ENCODE measurements at regions not wholly inside any gene's neighbourhood (a gene's known extent, or its start where the extent isn't known, plus 50 kb on each side); places are given as distances from the start of the nearest gene placed in this dataset.
"Not testable (repeated sequence)": the region's sequence is repeated elsewhere in the genome, so short reads cannot be mapped to it uniquely, and the experiment has no call there.

- H3K4me3 ChIP-seq (ENCODE audit: low read depth, low read length): no peak overlapping the region
- no peak for TF ChIP-seq CTCF (conservative IDR thresholded peaks at IDR 0.05; ENCODE audit: low read depth, low read length)
- DNase-seq (ENCODE audit: low read depth): no peak
Observed at GRCh38 chr3:20563985-20564384, 378.0 kb upstream of the SGO1 start.

GRCh38 chr3:20563251-20563650, 377.2 kb upstream of the SGO1 start:
- DNase-seq (ENCODE audit: low read depth): no peak
- no peak for TF ChIP-seq CTCF (conservative IDR thresholded peaks at IDR 0.05; ENCODE audit: low read depth, low read length)
- no peak overlapping the region for H3K4me3 ChIP-seq (ENCODE audit: low read depth, low read length)

- DNase-seq (ENCODE audit: low read depth): no peak
- TF ChIP-seq CTCF (conservative IDR thresholded peaks at IDR 0.05; ENCODE audit: low read depth, low read length): no peak
- no peak overlapping the region for H3K4me3 ChIP-seq (ENCODE audit: low read depth, low read length)
Observed at GRCh38 chr3:20561166-20561565, 375.2 kb upstream of the SGO1 start.

GRCh38 chr3:20560446-20560845, 374.4 kb upstream of the SGO1 start:
- H3K4me3 ChIP-seq (ENCODE audit: low read depth, low read length); DNase-seq (ENCODE audit: low read depth): not testable (repeated sequence)

GRCh38 chr3:20558161-20558560, 372.2 kb upstream of the SGO1 start:
- H3K4me3 ChIP-seq (ENCODE audit: low read depth, low read length): no peak overlapping the region
- TF ChIP-seq CTCF (conservative IDR thresholded peaks at IDR 0.05; ENCODE audit: low read depth, low read length): no peak
- no peak for DNase-seq (ENCODE audit: low read depth)

GRCh38 chr3:20556661-20557060, 370.7 kb upstream of the SGO1 start:
- H3K4me3 ChIP-seq (ENCODE audit: low read depth, low read length): no peak overlapping the region
- DNase-seq (ENCODE audit: low read depth): no peak
- TF ChIP-seq CTCF (conservative IDR thresholded peaks at IDR 0.05; ENCODE audit: low read depth, low read length): no peak

- DNase-seq (ENCODE audit: low read depth): no peak
- no peak overlapping the region for H3K4me3 ChIP-seq (ENCODE audit: low read depth, low read length)
- no peak for TF ChIP-seq CTCF (conservative IDR thresholded peaks at IDR 0.05; ENCODE audit: low read depth, low read length)
Observed at GRCh38 chr3:20552605-20553275, 366.7 kb upstream of the SGO1 start.

- DNase-seq (ENCODE audit: low read depth); H3K4me3 ChIP-seq (ENCODE audit: low read depth, low read length): not testable (repeated sequence)
Observed at GRCh38 chr3:20547361-20548269, 361.6 kb upstream of the SGO1 start.

All from epithelial cell of proximal tubule (primary cell).